ENCODE measurements at regions not wholly inside any gene's neighbourhood (a gene's known extent, or its start where the extent isn't known, plus 50 kb on each side); places are given as distances from the start of the nearest gene placed in this dataset.
"Not testable (repeated sequence)": the region's sequence is repeated elsewhere in the genome, so short reads cannot be mapped to it uniquely, and the experiment has no call there.

DNA sequence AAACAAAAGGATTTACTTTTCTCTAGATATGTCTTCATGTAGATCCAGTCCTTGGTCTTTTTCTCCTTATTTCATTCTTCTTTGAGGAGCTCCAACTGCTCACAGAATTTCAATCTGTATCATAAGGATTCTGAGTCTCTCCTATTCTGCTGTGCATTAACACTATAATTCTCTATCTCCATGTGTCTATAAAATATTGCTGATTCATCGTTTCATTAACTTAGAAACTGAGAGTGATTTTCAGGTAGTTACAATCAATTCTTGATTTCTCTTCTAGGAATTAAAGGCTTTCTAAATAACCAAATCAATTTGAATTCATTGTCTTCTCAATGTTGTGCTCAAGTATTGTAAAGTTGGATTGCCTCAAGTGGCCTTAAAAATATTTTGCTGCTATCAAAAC, 651.5 kb upstream of the CADM2 start:
- no peaks in the 10 kb centered on the region for H3K36me3 Mint-ChIP-seq (ENCODE audit: unreplicated experiment)
- H3K4me3 Mint-ChIP-seq (ENCODE audit: unreplicated experiment), result no peak overlapping the region
- H3K27ac Mint-ChIP-seq (ENCODE audit: unreplicated experiment), result no peak overlapping the region
- no peak for DNase-seq
- no peaks in the 10 kb centered on the region for H3K27me3 Mint-ChIP-seq (ENCODE audit: unreplicated experiment)
- no peaks in the 10 kb centered on the region for H3K9me3 Mint-ChIP-seq (ENCODE audit: unreplicated experiment)
- no peaks in the 10 kb centered on the region for H3K4me1 Mint-ChIP-seq (ENCODE audit: low read depth, unreplicated experiment)
- TF ChIP-seq, protein P1, sequence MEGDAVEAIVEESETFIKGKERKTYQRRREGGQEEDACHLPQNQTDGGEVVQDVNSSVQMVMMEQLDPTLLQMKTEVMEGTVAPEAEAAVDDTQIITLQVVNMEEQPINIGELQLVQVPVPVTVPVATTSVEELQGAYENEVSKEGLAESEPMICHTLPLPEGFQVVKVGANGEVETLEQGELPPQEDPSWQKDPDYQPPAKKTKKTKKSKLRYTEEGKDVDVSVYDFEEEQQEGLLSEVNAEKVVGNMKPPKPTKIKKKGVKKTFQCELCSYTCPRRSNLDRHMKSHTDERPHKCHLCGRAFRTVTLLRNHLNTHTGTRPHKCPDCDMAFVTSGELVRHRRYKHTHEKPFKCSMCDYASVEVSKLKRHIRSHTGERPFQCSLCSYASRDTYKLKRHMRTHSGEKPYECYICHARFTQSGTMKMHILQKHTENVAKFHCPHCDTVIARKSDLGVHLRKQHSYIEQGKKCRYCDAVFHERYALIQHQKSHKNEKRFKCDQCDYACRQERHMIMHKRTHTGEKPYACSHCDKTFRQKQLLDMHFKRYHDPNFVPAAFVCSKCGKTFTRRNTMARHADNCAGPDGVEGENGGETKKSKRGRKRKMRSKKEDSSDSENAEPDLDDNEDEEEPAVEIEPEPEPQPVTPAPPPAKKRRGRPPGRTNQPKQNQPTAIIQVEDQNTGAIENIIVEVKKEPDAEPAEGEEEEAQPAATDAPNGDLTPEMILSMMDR (IDR thresholded peaks at IDR 0.05; ENCODE audit: partially characterized antibody, unreplicated experiment), result no peak

- H3K4me1 Mint-ChIP-seq (ENCODE audit: low read depth, unreplicated experiment), result no peaks in the 10 kb centered on the region
- H3K4me3 Mint-ChIP-seq (ENCODE audit: unreplicated experiment), result no peak overlapping the region
- H3K36me3 Mint-ChIP-seq (ENCODE audit: unreplicated experiment), result no peaks in the 10 kb centered on the region
- H3K9me3 Mint-ChIP-seq (ENCODE audit: unreplicated experiment), result no peaks in the 10 kb centered on the region
- no peak overlapping the region for H3K27ac Mint-ChIP-seq (ENCODE audit: unreplicated experiment)
- H3K27me3 Mint-ChIP-seq (ENCODE audit: unreplicated experiment), result no peaks in the 10 kb centered on the region
- TF ChIP-seq, protein P1 (IDR thresholded peaks at IDR 0.05; ENCODE audit: partially characterized antibody, unreplicated experiment), result no peak
- no peak for DNase-seq
Observed at GRCh38 chr3:84308379-84308778, 650.4 kb upstream of the CADM2 start.

DNA sequence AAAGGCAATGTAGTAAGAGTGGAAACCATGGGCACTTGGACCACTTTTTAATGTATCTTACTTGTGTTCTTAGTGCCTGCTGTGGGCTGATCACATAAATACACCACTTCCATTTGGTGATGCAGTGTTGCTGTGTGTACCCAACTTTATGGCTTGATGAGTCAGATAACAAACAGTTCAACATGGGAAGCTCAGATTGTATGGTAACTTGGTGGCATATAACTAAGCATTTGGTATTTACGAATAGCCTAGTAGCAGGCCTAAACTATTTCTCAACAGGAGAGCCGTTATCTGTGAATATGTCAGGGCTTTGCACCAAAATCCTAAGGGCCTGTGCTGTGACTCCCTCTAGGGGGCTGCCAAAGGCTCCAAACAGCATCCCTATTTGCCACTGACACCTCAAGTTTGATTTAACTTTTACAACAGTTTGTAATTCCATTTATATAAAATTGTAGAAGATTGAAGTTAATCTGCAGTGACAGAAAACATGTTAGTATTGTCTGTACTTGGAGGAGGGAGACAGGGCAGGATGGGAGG, 640.4 kb upstream of the CADM2 start:
- Mint-ChIP-seq H3K36me3 (ENCODE audit: unreplicated experiment) (no peaks in the 10 kb centered on the region), H3K4me3 (ENCODE audit: unreplicated experiment) (no peak overlapping the region)
- DNase-seq, result no peak

DNA sequence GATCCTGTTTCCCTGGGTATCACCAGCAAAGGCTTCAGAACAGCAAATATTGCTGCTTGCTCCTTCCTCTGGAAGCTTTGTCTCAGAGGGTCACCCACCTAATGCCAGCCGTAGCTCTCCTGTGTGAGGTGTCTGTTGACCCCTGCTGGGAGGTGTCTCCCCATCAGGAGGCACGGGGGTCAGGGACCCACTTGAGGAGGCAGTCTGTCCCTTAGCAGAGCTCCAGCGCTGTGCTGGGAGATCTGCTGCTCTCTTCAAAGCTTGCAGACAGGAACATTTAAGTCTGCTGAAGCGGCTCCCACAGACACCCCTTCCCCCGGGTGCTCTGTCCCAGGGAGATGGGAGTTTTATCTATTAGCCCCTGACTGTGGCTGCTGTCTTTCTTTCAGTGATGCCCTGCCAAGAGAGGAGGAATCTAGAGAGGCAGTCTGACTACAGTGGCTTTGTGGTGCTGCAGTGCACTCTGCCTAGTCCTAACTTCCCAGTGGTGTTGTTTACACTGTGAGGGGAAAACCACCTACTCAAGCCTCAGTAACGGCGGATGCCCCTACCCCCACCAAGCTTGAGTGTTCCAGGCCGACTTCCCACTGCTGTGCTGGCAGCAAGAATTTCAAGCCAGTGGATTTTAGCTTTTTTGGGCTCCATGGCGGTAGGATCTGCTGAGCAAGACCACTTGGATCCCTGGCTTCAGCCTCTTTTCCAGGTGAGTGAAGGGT, 593.1 kb upstream of the CADM2 start:
- not testable (repeated sequence) for DNase-seq; H3K4me1 Mint-ChIP-seq (ENCODE audit: low read depth, unreplicated experiment); H3K9me3 Mint-ChIP-seq (ENCODE audit: unreplicated experiment); H3K36me3 Mint-ChIP-seq (ENCODE audit: unreplicated experiment); H3K27me3 Mint-ChIP-seq (ENCODE audit: unreplicated experiment); H3K4me3 Mint-ChIP-seq (ENCODE audit: unreplicated experiment); H3K27ac Mint-ChIP-seq (ENCODE audit: unreplicated experiment)

More for the DNA sequence above, 640.4 kb upstream of the CADM2 start:
- no peak overlapping the region for H3K27ac Mint-ChIP-seq (ENCODE audit: unreplicated experiment)
- no peaks in the 10 kb centered on the region for H3K27me3 Mint-ChIP-seq (ENCODE audit: unreplicated experiment)
- TF ChIP-seq, protein P1 (IDR thresholded peaks at IDR 0.05; ENCODE audit: partially characterized antibody, unreplicated experiment), result no peak
- no peaks in the 10 kb centered on the region for H3K4me1 Mint-ChIP-seq (ENCODE audit: low read depth, unreplicated experiment)
- no peaks in the 10 kb centered on the region for H3K9me3 Mint-ChIP-seq (ENCODE audit: unreplicated experiment)
